Heart right ventricle (tissue), 16 donors: ENCODE measurements at regions not wholly inside any gene's neighbourhood (a gene's known extent, or its start where the extent isn't known, plus 50 kb on each side); places are given as distances from the start of the nearest gene placed in this dataset.

Experiments used
- ATAC-seq, 8 donors: fragments of 200-7000 bp; cut with Tn5 transposase; one replicate each; pipeline ENCODE4 v1.9.1; 2020; ENCODE audit warnings: mild to moderate bottlenecking in 8 of 8, moderate library complexity in 8 of 8, moderate number of reproducible peaks in 1 of 8
- DNase-seq, 2 donors: peaks; one replicate each; pipeline ENCODE4 v3.0.0-alpha.2; 2020
- H3K27ac ChIP-seq, 10 donors: fragments of 200-600 bp; sonication (generic) in 2 of 10; one replicate each; pipeline versions ENCODE4 v1.5.0 to v1.8.0; 2020 to 2022; ENCODE audit warnings: mild to moderate bottlenecking in 3 of 10
- H3K27me3 ChIP-seq, 7 donors: fragments of 200-600 bp; one replicate each; pipeline ENCODE4 v1.8.0; 2021 to 2022; ENCODE audit warnings: mild to moderate bottlenecking in 2 of 7
- H3K36me3 ChIP-seq, 9 donors: fragments of 200-600 bp; sonication (generic) in 1 of 9; one replicate each; pipeline versions ENCODE4 v1.5.0 to v1.8.0; 2020 to 2022; ENCODE audit warnings: mild to moderate bottlenecking in 2 of 9
- H3K4me1 ChIP-seq, 9 donors: fragments of 200-600 bp; sonication (generic) in 1 of 9; one replicate each; pipeline versions ENCODE4 v1.5.0 to v1.8.0; 2020 to 2022; ENCODE audit warnings: mild to moderate bottlenecking in 4 of 9
- H3K4me3 ChIP-seq, 10 donors: fragments of 200-600 bp; sonication (generic) in 2 of 10; one replicate each; pipeline versions ENCODE4 v1.5.0 to v1.8.0; 2020 to 2022; ENCODE audit warnings: mild to moderate bottlenecking in 7 of 10, moderate library complexity in 2 of 10
- H3K9me3 ChIP-seq, 11 donors: fragments of 200-600 bp in 10 of 11; sonication (generic) in 2 of 11; one replicate each; pipeline versions ENCODE4 v1.5.0 to v1.8.0; 2013 to 2022; ENCODE audit warnings: mild to moderate bottlenecking in 2 of 11, control low read depth in 1 of 11, moderate library complexity in 1 of 11
- WGBS, 2 donors: extraction: QIAGEN DNeasy Blood & Tissue Kit; methylation state at CpG; one replicate each; pipeline ENCODE4 v1.1.7; 2013; ENCODE audit warnings: inconsistent platforms in 1 of 2; 5-methylcytosine and 5-hydroxymethylcytosine counted together
- intact Hi-C, 10 donors: fragments of 100-400 bp; cut with DNase I; formaldehyde crosslinking; loops; one replicate each; pipeline versions ENCODE4 v1.11.1 to v1.14.2; 2022
- TF ChIP-seq, protein P1 (sequence below), 9 donors: fragments of 200-600 bp; sonication (generic) in 2 of 9; IDR thresholded peaks; one replicate each; pipeline versions ENCODE4 v1.5.0 to v1.8.0; 2021 to 2022; ENCODE audit warnings: antibody characterized with exemption in 9 of 9, mild to moderate bottlenecking in 5 of 9, moderate library complexity in 1 of 9
- donor health status: Arrhythmogenic right ventricular cardiomyopathy.
- donor health status: ischemic (EF 13 %, LVEDD 7.1; RV severe dilation, severe dysfunction).
- donor health status: healthy with polysubstance abuse.
- donor health status: DM: no; HTN: yes; CAD: no.
- donor health status: DM: no; HTN: no; CAD: no.
- donor health status: ischemic (EF 25% LVEDD 6.9; RV normal size, moderate dysfunction).
- donor health status: ischemic (EF 25% LVEDD 5.7; RV mildly dilated, moderate dysfunction).
- donor health status: healthy.
- donor health status: DM: yes; HTN: yes; CAD: no.
- donor health status: Ischemic cardiomyopathy.
- donor health status: ischemic (EF 35%, LVEDD 5.7; RV mildly dilated, moderate dysfunction).
- donor health status: nonischemic (EF 11% LVEDD 7.7; RV severe dilation, severe dysfunction).
- donor health status: DM: yes; HTN: yes; CAD: no.
- donor health status: PGD.
- donor health status: ischemic (EF 29% LVEDD 5.4; RV normal size, mild dysfunction).
- donor health status: nonischemic (EF 23%, LVEDD 6.1; RV moderate dilation, normal function).

DNA sequence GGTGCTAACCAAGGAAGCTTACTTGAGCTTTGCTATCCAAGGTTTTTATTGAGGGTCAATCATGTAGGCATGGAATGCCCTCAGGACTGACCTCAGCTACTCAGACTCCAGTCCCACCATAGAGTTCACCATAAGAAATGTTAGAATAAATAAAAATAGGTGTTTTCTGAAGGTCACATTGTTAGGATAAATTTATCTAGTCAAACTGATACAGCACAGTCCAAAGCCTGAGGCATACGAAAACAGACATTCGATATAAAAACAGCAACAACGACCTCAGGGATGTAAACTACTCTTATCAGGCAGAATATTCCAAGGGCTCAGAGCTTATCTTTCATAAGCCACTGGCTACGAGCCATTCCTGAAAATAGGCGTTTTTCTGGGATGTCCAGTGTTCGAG is 690.6 kb downstream of the MCTP2 start:
- WGBS, 2 donors, result 33 to 42% methylated on average over 6 of the region's 6 CpGs

DNA sequence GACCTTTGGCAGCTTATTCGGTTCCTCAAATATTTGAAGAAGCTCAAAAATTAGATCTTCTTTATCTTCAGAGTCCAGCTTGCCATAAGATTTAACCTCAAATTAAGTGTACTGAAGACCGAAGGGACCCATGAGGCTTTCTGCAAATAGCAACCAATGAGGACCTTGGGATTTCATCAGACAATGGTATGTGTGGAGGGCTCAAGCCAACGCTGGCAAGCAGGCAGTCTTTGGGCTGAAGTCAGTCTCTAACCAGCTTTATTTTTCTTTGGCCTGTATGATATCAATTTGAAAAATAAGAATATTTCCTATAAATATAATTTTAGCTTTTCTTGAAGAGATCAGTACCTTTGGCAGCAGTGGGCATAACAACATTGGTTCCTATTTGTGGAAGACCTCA is 692.7 kb downstream of the MCTP2 start:
- Histone ChIP-seq H3K9me3 (no peaks in the 10 kb centered on the region), H3K4me1 (peaks cover 0 to 16% (median 4%) of the 10 kb centered on the region in 9 donors), H3K4me3 (no peak overlapping the region), H3K36me3 (no peaks in the 10 kb centered on the region), H3K27me3 (no peaks in the 10 kb centered on the region), H3K27ac (no peak overlapping the region)
- DNase-seq, result no peak
- peak in 1 of 8 donors; percentile 20 for ATAC-seq
- TF ChIP-seq, protein P1, sequence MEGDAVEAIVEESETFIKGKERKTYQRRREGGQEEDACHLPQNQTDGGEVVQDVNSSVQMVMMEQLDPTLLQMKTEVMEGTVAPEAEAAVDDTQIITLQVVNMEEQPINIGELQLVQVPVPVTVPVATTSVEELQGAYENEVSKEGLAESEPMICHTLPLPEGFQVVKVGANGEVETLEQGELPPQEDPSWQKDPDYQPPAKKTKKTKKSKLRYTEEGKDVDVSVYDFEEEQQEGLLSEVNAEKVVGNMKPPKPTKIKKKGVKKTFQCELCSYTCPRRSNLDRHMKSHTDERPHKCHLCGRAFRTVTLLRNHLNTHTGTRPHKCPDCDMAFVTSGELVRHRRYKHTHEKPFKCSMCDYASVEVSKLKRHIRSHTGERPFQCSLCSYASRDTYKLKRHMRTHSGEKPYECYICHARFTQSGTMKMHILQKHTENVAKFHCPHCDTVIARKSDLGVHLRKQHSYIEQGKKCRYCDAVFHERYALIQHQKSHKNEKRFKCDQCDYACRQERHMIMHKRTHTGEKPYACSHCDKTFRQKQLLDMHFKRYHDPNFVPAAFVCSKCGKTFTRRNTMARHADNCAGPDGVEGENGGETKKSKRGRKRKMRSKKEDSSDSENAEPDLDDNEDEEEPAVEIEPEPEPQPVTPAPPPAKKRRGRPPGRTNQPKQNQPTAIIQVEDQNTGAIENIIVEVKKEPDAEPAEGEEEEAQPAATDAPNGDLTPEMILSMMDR (IDR thresholded peaks at IDR 0.05), result no peak
- intact Hi-C loops, result no loop called here
- WGBS, 2 donors, result 68 to 80% methylated on average over 3 of the region's 3 CpGs

More for the DNA sequence above, 690.6 kb downstream of the MCTP2 start:
- ATAC-seq (no peak), DNase-seq (no peak)
- no peaks in the 10 kb centered on the region for H3K9me3 ChIP-seq
- no peak overlapping the region for H3K27ac ChIP-seq
- H3K4me3 ChIP-seq, result no peak overlapping the region
- intact Hi-C loops, result no loop called here
- no peaks in the 10 kb centered on the region for H3K36me3 ChIP-seq
- peaks cover 0 to 16% (median 0%) of the 10 kb centered on the region in 9 donors for H3K4me1 ChIP-seq
- TF ChIP-seq, protein P1 (IDR thresholded peaks at IDR 0.05), result no peak
- no peaks in the 10 kb centered on the region for H3K27me3 ChIP-seq

DNA sequence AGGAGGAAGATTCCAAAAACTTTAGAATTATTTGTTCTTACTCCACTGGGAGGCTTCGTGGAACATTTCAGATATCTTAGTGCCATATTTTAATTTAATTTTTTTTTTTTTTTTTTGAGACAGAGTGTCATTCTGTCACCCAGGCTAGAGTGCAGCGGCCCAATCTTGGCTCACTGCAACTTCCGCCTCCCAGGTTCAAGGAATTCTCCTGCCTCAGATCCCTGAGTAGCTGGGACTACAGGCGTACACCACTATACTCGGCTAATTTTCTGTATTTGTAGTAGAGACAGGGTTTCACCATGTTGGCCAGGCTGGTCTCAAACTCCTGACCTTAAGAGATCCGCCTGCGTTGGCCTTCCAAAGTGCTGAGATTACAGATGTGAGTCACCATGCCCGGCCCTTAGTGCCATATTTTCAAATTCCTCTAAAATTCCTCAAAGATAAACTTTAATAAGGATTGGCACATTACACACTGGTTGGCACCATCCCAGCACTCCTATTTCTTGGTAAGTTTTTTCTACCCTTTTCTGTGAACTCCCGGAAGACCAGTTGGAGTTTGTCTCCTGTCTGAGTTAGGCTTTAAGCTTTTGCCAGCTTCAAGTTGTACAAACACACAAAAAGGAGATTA is 693.7 kb downstream of the MCTP2 start:
- Histone ChIP-seq H3K27me3 (peaks cover 0 to 3% (median 0%) of the 10 kb centered on the region in 7 donors), H3K27ac (no peak overlapping the region), H3K9me3 (no peaks in the 10 kb centered on the region), H3K4me3 (no peak overlapping the region), H3K4me1 (peaks cover 0 to 16% (median 4%) of the 10 kb centered on the region in 9 donors), H3K36me3 (no peaks in the 10 kb centered on the region)
- WGBS, 2 donors, result 79 to 80% methylated on average over 9 of the region's 9 CpGs
- TF ChIP-seq, protein P1 (IDR thresholded peaks at IDR 0.05), result no peak
- intact Hi-C loops, result no loop called here
- ATAC-seq (no peak), DNase-seq (no peak)

DNA sequence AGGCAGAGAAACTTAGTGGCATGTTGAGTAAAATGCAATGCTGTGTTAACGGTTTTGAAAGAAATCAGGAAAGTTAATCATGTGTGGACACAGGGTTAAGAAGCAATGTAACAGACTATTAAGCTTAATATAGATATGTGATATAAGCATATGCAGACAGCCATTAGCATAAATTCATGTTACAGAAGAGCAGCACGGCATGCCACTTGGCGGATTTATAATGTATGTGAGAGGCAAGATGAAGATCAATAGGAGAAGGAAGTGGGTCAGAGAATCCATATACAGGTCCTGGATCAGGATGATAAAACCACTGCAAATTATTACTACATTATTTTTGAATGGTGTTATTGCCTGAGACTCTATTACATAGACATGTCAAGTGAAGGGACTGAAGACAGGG is 694.3 kb downstream of the MCTP2 start:
- ATAC-seq (no peak), DNase-seq (no peak)
- Histone ChIP-seq H3K4me1 (peaks cover 0 to 16% (median 4%) of the 10 kb centered on the region in 9 donors), H3K27ac (no peak overlapping the region), H3K9me3 (no peaks in the 10 kb centered on the region), H3K4me3 (no peak overlapping the region), H3K36me3 (no peaks in the 10 kb centered on the region), H3K27me3 (peaks cover 0 to 3% (median 0%) of the 10 kb centered on the region in 7 donors)
- TF ChIP-seq, protein P1 (IDR thresholded peaks at IDR 0.05), result no peak
- WGBS, 2 donors, result 91 to 97% methylated on average over 3 of the region's 3 CpGs
- intact Hi-C loops, result no loop called here
